Small intestine (tissue), 7 donors: ENCODE measurements at regions not wholly inside any gene's neighbourhood (a gene's known extent, or its start where the extent isn't known, plus 50 kb on each side); places are given as distances from the start of the nearest gene placed in this dataset.
A peak's percentile ranks its signal among the peaks of the same experiment; 100 is the strongest.

Source experiments
- DNase-seq, 2 donors: peaks; one replicate each; pipeline versions ENCODE4 v3.0.0 to v3.0.0-alpha.2; 2013
- FAIRE-seq: peaks from 2 replicates; lab custom pipeline; 2012; peaks lifted over from hg19 to GRCh38; lab: Jason Lieb, UNC
- H3K27ac ChIP-seq, 3 donors: one replicate each; pipeline ENCODE4 v1.5.1; 2013; ENCODE audit warnings: low read length in 2 of 3, mild to moderate bottlenecking in 2 of 3, control low read depth in 1 of 3, inconsistent platforms in 1 of 3, low read depth in 1 of 3, moderate library complexity in 1 of 3
- H3K27me3 ChIP-seq, 3 donors: one replicate each; pipeline ENCODE4 v1.6.1; 2013; ENCODE audit warnings: low read length in 3 of 3, inconsistent platforms in 1 of 3; ENCODE audit not compliant: control insufficient read depth in 3 of 3, insufficient read depth in 3 of 3
- H3K36me3 ChIP-seq, 3 donors: one replicate each; pipeline ENCODE4 v1.6.1; 2013; ENCODE audit warnings: low read length in 3 of 3, inconsistent platforms in 1 of 3, low read depth in 1 of 3, mild to moderate bottlenecking in 1 of 3, moderate library complexity in 1 of 3; ENCODE audit not compliant: control insufficient read depth in 3 of 3, insufficient read depth in 2 of 3
- H3K4me1 ChIP-seq, 3 donors: one replicate each; pipeline ENCODE4 v1.6.1; 2013; ENCODE audit warnings: low read length in 2 of 3, inconsistent platforms in 1 of 3, low read depth in 1 of 3, mild to moderate bottlenecking in 1 of 3, moderate library complexity in 1 of 3; ENCODE audit not compliant: control insufficient read depth in 3 of 3, insufficient read depth in 2 of 3
- H3K4me3 ChIP-seq, 3 donors: one replicate each; pipeline ENCODE4 v1.5.1; 2013; ENCODE audit warnings: low read length in 3 of 3, control low read depth in 1 of 3, inconsistent platforms in 1 of 3, low read depth in 1 of 3, mild to moderate bottlenecking in 1 of 3, moderate library complexity in 1 of 3
- H3K9me3 ChIP-seq, 2 donors: one replicate each; pipeline ENCODE4 v1.6.1; 2013; ENCODE audit warnings: low read depth in 1 of 2, low read length in 1 of 2; ENCODE audit not compliant: control insufficient read depth in 2 of 2, insufficient read depth in 1 of 2
- WGBS, 3 donors: extraction: QIAGEN DNeasy Blood & Tissue Kit; methylation state at CpG; one replicate each; pipeline ENCODE4 v1.1.7; 2013; 5-methylcytosine and 5-hydroxymethylcytosine counted together
- donor health status: healthy with polysubstance abuse.
- donor health status: control.
- donor health status: control.
- donor health status: Bipolar disorder and iron deficiency.
- donor health status: healthy.

- no peaks in the 10 kb centered on the region for H3K36me3 ChIP-seq
- no peaks in the 10 kb centered on the region for H3K27me3 ChIP-seq
- H3K4me3 ChIP-seq: no peak overlapping the region
- DNase-seq (no peak), FAIRE-seq (no peak)
- H3K9me3 ChIP-seq: no peaks in the 10 kb centered on the region
- WGBS, 3 donors: 87 to 91% (median 90%) methylated on average over 3 of the region's 3 CpGs
- H3K27ac ChIP-seq: no peak overlapping the region
- H3K4me1 ChIP-seq: no peaks in the 10 kb centered on the region
Observed at GRCh38 chr15:93257920-93258319, 168.9 kb upstream of the RGMA start.

DNA sequence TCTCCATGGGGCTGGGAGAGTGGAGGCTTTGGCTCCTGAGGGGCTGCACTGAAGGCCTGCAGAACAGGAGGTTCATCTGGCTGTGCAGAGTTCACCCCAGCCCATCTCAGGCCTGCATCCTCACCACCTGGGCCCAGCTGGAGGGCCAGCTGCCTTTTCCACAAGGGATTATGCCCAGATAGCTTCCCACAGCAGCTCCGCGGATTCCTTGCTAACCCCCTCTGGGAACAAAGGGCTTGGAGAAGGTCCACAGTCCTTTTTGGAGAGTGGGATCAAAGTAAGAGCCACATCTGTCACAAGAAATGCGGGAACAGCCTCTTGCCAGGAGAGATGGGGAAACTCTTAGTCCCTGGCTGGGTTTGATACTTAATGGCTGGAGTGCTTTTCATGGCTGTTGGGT is 164.7 kb upstream of the RGMA start:
- Histone ChIP-seq H3K4me3 (no peak overlapping the region), H3K27ac (no peak overlapping the region), H3K36me3 (no peaks in the 10 kb centered on the region), H3K9me3 (no peaks in the 10 kb centered on the region), H3K27me3 (no peaks in the 10 kb centered on the region), H3K4me1 (no peaks in the 10 kb centered on the region)
- no peak for DNase-seq
- FAIRE-seq: no peak
- 70 to 74% (median 70%) methylated on average over 3 of the region's 3 CpGs for WGBS, 3 donors

GRCh38 chr15:93252780-93253179 is 163.8 kb upstream of the RGMA start:
- FAIRE-seq: no peak
- H3K27me3 ChIP-seq: no peaks in the 10 kb centered on the region
- 49 to 79% (median 63%) methylated on average over 2 of the region's 2 CpGs for WGBS, 3 donors

DNA sequence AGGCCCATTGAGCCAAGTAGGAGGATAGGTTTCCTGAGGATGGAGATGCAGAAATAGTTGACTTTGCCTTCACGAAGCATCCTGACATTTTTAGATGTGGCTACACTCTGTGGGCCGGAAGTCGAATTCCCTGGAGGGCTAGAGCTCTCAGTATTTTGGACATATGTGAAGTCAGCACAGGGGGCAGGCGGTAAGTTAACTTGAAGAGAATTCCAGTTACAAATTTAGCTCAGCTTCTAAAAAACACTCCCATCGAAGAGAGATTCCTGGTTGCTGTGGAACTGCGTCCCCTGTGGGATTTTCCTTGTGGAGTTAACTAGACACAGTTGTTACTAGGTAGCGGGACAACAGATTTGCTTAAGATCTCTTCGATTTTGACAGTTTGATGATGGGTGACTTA is 161.9 kb upstream of the RGMA start:
- H3K36me3 ChIP-seq: no peaks in the 10 kb centered on the region
- no peaks in the 10 kb centered on the region for H3K27me3 ChIP-seq
- H3K27ac ChIP-seq: no peak overlapping the region
- no peaks in the 10 kb centered on the region for H3K4me1 ChIP-seq
- no peak for DNase-seq
- no peak overlapping the region for H3K4me3 ChIP-seq
- WGBS, 3 donors: 68 to 89% (median 81%) methylated on average over 8 of the region's 8 CpGs
- FAIRE-seq: no peak
- no peaks in the 10 kb centered on the region for H3K9me3 ChIP-seq

More at GRCh38 chr15:93252780-93253179, 163.8 kb upstream of the RGMA start:
- Histone ChIP-seq H3K9me3 (no peaks in the 10 kb centered on the region), H3K36me3 (no peaks in the 10 kb centered on the region), H3K4me1 (no peaks in the 10 kb centered on the region), H3K27ac (no peak overlapping the region), H3K4me3 (no peak overlapping the region)
- DNase-seq: no peak

GRCh38 chr15:93250209-93250608 is 161.2 kb upstream of the RGMA start:
- WGBS, 3 donors: 9 to 36% (median 13%) methylated on average over 2 of the region's 2 CpGs
- FAIRE-seq (no peak), DNase-seq (peak in 1 of 2 donors; percentile 9)
- Histone ChIP-seq H3K36me3 (no peaks in the 10 kb centered on the region), H3K27me3 (no peaks in the 10 kb centered on the region), H3K27ac (no peak overlapping the region), H3K4me3 (no peak overlapping the region), H3K4me1 (no peaks in the 10 kb centered on the region), H3K9me3 (no peaks in the 10 kb centered on the region)

DNA sequence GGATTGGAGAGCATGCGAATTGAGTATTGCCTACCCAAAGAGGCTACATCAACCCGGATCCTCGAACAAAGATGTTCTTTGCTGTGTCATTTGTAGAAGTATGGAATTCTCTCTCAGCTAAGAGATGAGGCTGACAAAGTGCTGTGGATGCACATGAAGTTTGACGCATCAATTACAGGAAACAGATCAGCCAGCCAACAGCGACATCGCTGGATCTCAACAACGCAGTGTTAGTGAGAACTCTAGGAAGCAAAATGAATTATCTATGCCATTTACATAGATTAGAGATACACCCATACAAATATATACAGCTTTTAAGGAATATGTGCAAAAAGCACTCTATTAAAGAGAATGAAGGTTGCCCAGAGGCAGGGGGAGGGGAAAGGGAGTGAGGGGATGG is 160.6 kb upstream of the RGMA start:
- no peaks in the 10 kb centered on the region for H3K36me3 ChIP-seq
- no peak overlapping the region for H3K4me3 ChIP-seq
- FAIRE-seq: no peak
- DNase-seq: no peak
- H3K9me3 ChIP-seq: no peaks in the 10 kb centered on the region
- H3K27me3 ChIP-seq: no peaks in the 10 kb centered on the region
- WGBS, 3 donors: 69 to 83% (median 81%) methylated on average over 7 of the region's 7 CpGs
- no peaks in the 10 kb centered on the region for H3K4me1 ChIP-seq
- H3K27ac ChIP-seq: no peak overlapping the region

- no peak for FAIRE-seq
- Histone ChIP-seq H3K4me3 (no peak overlapping the region), H3K36me3 (no peaks in the 10 kb centered on the region), H3K27ac (no peak overlapping the region), H3K9me3 (no peaks in the 10 kb centered on the region), H3K27me3 (no peaks in the 10 kb centered on the region), H3K4me1 (no peaks in the 10 kb centered on the region)
- WGBS, 3 donors: 73 to 79% (median 79%) methylated on average over 14 of the region's 14 CpGs
- no peak for DNase-seq
Observed at GRCh38 chr15:93247466-93248121, 158.6 kb upstream of the RGMA start.

DNA sequence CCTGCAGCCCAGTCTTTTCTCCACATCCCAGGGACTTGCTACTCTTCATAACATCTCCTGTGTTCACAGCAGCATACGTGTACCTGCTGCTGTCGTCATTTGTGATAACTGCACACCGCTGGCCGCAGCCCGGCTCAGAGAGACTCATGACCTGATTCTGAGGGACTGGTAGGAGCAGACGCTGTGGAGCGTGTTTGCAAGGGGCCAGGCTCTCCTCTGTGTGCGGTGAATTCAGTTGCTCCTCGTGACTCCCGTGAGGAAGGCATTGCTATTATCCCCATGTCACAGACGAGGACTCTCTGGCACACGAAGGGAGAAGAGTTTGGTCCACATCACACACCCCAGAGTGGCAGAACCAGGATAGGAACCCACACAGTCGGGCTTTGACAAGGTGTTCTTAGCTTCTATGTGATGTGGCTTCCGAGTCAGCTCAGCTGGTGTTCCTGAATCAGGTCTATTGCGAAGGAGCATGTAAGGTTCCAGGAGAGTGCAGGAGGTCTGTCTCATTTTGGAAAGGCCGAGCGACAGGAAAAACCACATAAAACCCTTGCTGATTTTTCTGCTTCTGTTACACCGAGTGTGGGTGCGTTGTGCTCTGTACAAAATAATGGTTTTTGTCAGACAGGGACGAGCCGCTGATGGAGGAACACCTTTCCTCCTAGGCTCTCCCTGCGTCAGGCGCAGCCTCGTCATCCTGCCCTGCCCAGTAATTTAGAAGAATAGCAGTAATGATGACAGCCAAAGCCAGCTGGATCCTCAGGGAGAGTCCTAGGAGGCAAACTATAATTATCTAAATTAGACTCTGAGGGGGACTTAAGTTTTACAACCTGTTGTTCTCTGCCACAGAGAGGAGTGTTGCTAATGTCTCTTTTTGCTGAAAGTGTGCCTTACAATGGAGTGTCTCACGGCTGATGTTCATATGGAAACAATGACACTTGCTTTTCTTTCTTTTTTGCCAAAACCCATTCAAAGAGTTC is 157.5 kb upstream of the RGMA start:
- Histone ChIP-seq H3K4me3 (no peak overlapping the region), H3K9me3 (no peaks in the 10 kb centered on the region), H3K4me1 (no peaks in the 10 kb centered on the region), H3K27ac (no peak overlapping the region), H3K27me3 (no peaks in the 10 kb centered on the region), H3K36me3 (no peaks in the 10 kb centered on the region)
- WGBS, 3 donors: 75 to 84% (median 76%) methylated on average over 25 of the region's 25 CpGs
- FAIRE-seq (no peak), DNase-seq (no peak)
